ENCODE measurements at regions not wholly inside any gene's neighbourhood (a gene's known extent, or its start where the extent isn't known, plus 50 kb on each side); places are given as distances from the start of the nearest gene placed in this dataset.

DNA sequence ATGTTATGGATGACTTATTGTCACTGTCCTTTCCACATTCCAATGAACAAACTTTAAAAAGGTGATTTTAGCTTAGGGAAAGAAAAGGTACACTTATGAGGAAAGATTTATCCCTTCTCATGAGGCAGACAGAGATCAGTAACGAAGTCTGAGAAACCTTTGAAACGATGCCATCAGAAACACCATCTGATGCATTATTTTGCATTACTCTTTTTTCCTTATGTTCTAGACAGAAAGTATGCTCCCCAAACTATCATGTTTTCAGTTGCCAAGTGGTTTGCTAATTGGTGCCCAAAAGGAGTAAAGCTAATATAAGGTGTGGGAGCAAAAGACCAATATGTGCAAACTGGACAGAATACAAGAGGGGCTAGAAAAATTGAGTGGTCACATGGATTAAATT lies 397.7 kb upstream of the RIOK2 start:
- Histone ChIP-seq H3K27ac (no peak overlapping the region), H3K36me3 (ENCODE audit: low read depth) (no peaks in the 10 kb centered on the region), H3K4me2 (ENCODE audit: unreplicated experiment) (no peak overlapping the region), H3K4me3 (no peak overlapping the region), H2AFZ (no peak overlapping the region), H3K9me2 (ENCODE audit: insufficient read depth) (no peaks in the 10 kb centered on the region), H3K4me1 (ENCODE audit: insufficient read depth) (no peaks in the 10 kb centered on the region), H3K27me3 (replicated peaks; ENCODE audit: insufficient read depth) (no peaks in the 10 kb centered on the region), H3F3A (ENCODE audit: insufficient read depth) (no peaks in the 10 kb centered on the region), H3K9ac (no peak overlapping the region), H4K20me1 (ENCODE audit: insufficient read depth) (no peaks in the 10 kb centered on the region), H3K79me2 (ENCODE audit: insufficient read depth) (no peaks in the 10 kb centered on the region), H3K9me3 (ENCODE audit: low read depth) (no peaks in the 10 kb centered on the region)
- 95 to 97% methylated on average over 2 of the region's 2 CpGs for WGBS, 2 experiments (ENCODE audit: low coverage in 1 of 2, low lambda C conversion rate in 2 of 2, missing lambda C conversion rate in 2 of 2)
- no peak for DNase-seq
- in situ Hi-C loops (cut with MboI) = no loop called here
- no peak for TF ChIP-seq EZH2 (IDR thresholded peaks at IDR 0.05; ENCODE audit: insufficient read depth, poor library complexity, severe bottlenecking)
- no peak for TF ChIP-seq EZH2phosphoT487 (IDR thresholded peaks at IDR 0.05; ENCODE audit: insufficient read depth, low read depth)

GRCh38 chr5:97591781-97592180 lies 408.7 kb upstream of the RIOK2 start:
- in situ Hi-C loops (cut with MboI) = no loop called here
- Histone ChIP-seq H3K79me2 (ENCODE audit: insufficient read depth) (no peaks in the 10 kb centered on the region), H3K9ac (no peak overlapping the region), H4K20me1 (ENCODE audit: insufficient read depth) (no peaks in the 10 kb centered on the region), H3K9me3 (ENCODE audit: low read depth) (no peaks in the 10 kb centered on the region), H3F3A (ENCODE audit: insufficient read depth) (no peaks in the 10 kb centered on the region), H3K4me3 (no peak overlapping the region), H2AFZ (no peak overlapping the region), H3K4me1 (ENCODE audit: insufficient read depth) (no peaks in the 10 kb centered on the region), H3K9me2 (ENCODE audit: insufficient read depth) (no peaks in the 10 kb centered on the region), H3K36me3 (ENCODE audit: low read depth) (no peaks in the 10 kb centered on the region), H3K4me2 (ENCODE audit: unreplicated experiment) (no peak overlapping the region), H3K27ac (no peak overlapping the region), H3K27me3 (replicated peaks; ENCODE audit: insufficient read depth) (no peaks in the 10 kb centered on the region)
- 59 to 65% methylated on average over 1 of the region's 1 CpG for WGBS, 2 experiments (ENCODE audit: low coverage in 1 of 2, low lambda C conversion rate in 2 of 2, missing lambda C conversion rate in 2 of 2)
- DNase-seq = no peak
- TF ChIP-seq EZH2 (IDR thresholded peaks at IDR 0.05; ENCODE audit: insufficient read depth, poor library complexity, severe bottlenecking) (no peak), EZH2phosphoT487 (IDR thresholded peaks at IDR 0.05; ENCODE audit: insufficient read depth, low read depth) (no peak)

- TF ChIP-seq EZH2 (IDR thresholded peaks at IDR 0.05; ENCODE audit: insufficient read depth, poor library complexity, severe bottlenecking) (no peak), EZH2phosphoT487 (IDR thresholded peaks at IDR 0.05; ENCODE audit: insufficient read depth, low read depth) (no peak)
- H3K4me1 ChIP-seq (ENCODE audit: insufficient read depth) = no peaks in the 10 kb centered on the region
- H3K36me3 ChIP-seq (ENCODE audit: low read depth) = no peaks in the 10 kb centered on the region
- no peaks in the 10 kb centered on the region for H3K27me3 ChIP-seq (replicated peaks; ENCODE audit: insufficient read depth)
- DNase-seq = peak; percentile 45
- H3K9me3 ChIP-seq (ENCODE audit: low read depth) = no peaks in the 10 kb centered on the region
- H3K9me2 ChIP-seq (ENCODE audit: insufficient read depth) = no peaks in the 10 kb centered on the region
- H4K20me1 ChIP-seq (ENCODE audit: insufficient read depth) = no peaks in the 10 kb centered on the region
- no peak overlapping the region for H3K4me2 ChIP-seq (ENCODE audit: unreplicated experiment)
- no peak overlapping the region for H3K9ac ChIP-seq
- H3F3A ChIP-seq (ENCODE audit: insufficient read depth) = no peaks in the 10 kb centered on the region
- in situ Hi-C loops (cut with MboI) = no loop called here
- H3K4me3 ChIP-seq = no peak overlapping the region
- no peak overlapping the region for H3K27ac ChIP-seq
- no peak overlapping the region for H2AFZ ChIP-seq
- H3K79me2 ChIP-seq (ENCODE audit: insufficient read depth) = no peaks in the 10 kb centered on the region
These were observed 417.4 kb upstream of the RIOK2 start for GRCh38 chr5:97600486-97600885.

GRCh38 chr5:97601651-97602050 lies 418.6 kb upstream of the RIOK2 start:
- no peaks in the 10 kb centered on the region for H3K79me2 ChIP-seq (ENCODE audit: insufficient read depth)
- no peak overlapping the region for H3K9ac ChIP-seq
- in situ Hi-C loops (cut with MboI) = no loop called here
- no peak overlapping the region for H2AFZ ChIP-seq
- DNase-seq = no peak
- no peaks in the 10 kb centered on the region for H3K36me3 ChIP-seq (ENCODE audit: low read depth)
- WGBS, 2 experiments (ENCODE audit: low coverage in 1 of 2, low lambda C conversion rate in 2 of 2, missing lambda C conversion rate in 2 of 2) = 60 to 73% methylated on average over 3 of the region's 3 CpGs
- no peaks in the 10 kb centered on the region for H3K9me2 ChIP-seq (ENCODE audit: insufficient read depth)
- no peaks in the 10 kb centered on the region for H3F3A ChIP-seq (ENCODE audit: insufficient read depth)
- no peaks in the 10 kb centered on the region for H3K9me3 ChIP-seq (ENCODE audit: low read depth)
- no peaks in the 10 kb centered on the region for H3K27me3 ChIP-seq (replicated peaks; ENCODE audit: insufficient read depth)
- H3K27ac ChIP-seq = no peak overlapping the region
- H3K4me2 ChIP-seq (ENCODE audit: unreplicated experiment) = no peak overlapping the region
- no peaks in the 10 kb centered on the region for H4K20me1 ChIP-seq (ENCODE audit: insufficient read depth)
- no peak overlapping the region for H3K4me3 ChIP-seq
- no peaks in the 10 kb centered on the region for H3K4me1 ChIP-seq (ENCODE audit: insufficient read depth)
- no peak for TF ChIP-seq EZH2phosphoT487 (IDR thresholded peaks at IDR 0.05; ENCODE audit: insufficient read depth, low read depth)
- no peak for TF ChIP-seq EZH2 (IDR thresholded peaks at IDR 0.05; ENCODE audit: insufficient read depth, poor library complexity, severe bottlenecking)

- H3K4me2 ChIP-seq (ENCODE audit: unreplicated experiment) = no peak overlapping the region
- H3K4me1 ChIP-seq (ENCODE audit: insufficient read depth) = no peaks in the 10 kb centered on the region
- no peak overlapping the region for H3K4me3 ChIP-seq
- no peaks in the 10 kb centered on the region for H3K79me2 ChIP-seq (ENCODE audit: insufficient read depth)
- no peak overlapping the region for H2AFZ ChIP-seq
- no peak overlapping the region for H3K9ac ChIP-seq
- DNase-seq = no peak
- no peaks in the 10 kb centered on the region for H3F3A ChIP-seq (ENCODE audit: insufficient read depth)
- no peaks in the 10 kb centered on the region for H3K9me2 ChIP-seq (ENCODE audit: insufficient read depth)
- H4K20me1 ChIP-seq (ENCODE audit: insufficient read depth) = no peaks in the 10 kb centered on the region
- H3K9me3 ChIP-seq (ENCODE audit: low read depth) = no peaks in the 10 kb centered on the region
- TF ChIP-seq EZH2phosphoT487 (IDR thresholded peaks at IDR 0.05; ENCODE audit: insufficient read depth, low read depth) = no peak
- TF ChIP-seq EZH2 (IDR thresholded peaks at IDR 0.05; ENCODE audit: insufficient read depth, poor library complexity, severe bottlenecking) = no peak
- no peaks in the 10 kb centered on the region for H3K36me3 ChIP-seq (ENCODE audit: low read depth)
- in situ Hi-C loops (cut with MboI) = no loop called here
- H3K27me3 ChIP-seq (replicated peaks; ENCODE audit: insufficient read depth) = no peaks in the 10 kb centered on the region
- H3K27ac ChIP-seq = no peak overlapping the region
These were observed 423.5 kb upstream of the RIOK2 start for GRCh38 chr5:97606531-97606930.

Measured in GM23248 (cell line).